ENCODE measurements at regions not wholly inside any gene's neighbourhood (a gene's known extent, or its start where the extent isn't known, plus 50 kb on each side); places are given as distances from the start of the nearest gene placed in this dataset.

DNA sequence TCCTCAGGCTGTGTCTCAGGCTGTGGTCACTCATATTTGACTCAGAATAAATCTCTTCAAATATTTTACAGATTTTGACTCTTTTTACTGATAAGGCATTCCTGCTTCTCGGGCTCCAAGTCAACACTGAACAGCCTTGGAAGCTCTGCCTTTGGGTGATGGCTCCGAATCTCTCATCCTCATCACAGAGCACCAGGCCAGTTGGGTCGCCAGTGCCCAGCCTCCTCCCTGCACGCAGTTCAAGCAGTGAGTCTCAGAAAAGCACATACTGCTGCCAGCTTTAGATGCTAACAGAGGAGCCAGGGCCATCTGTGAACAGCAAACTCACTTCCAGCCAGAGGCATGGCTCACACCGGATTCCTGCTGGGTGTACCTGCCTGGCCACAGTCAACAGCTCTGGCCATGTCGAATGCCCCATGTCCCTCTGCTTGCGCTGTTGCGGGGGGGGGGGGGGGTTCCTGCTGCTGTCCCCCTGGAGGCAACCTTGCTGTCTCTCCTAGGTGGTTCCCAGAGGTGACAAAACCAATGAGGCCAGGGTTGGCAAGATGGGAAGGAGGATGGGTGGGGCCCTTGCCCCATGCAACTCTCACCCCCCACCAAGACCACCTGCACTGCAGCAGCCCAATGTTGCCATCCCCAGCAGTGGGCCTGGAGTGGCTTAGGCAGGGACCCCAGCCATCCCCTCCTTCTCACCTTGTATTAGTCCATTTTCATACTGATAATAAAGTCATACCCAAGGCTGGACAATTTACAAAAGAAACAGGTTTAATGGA is 248.8 kb downstream of the ERMARD start:
- DNase-seq: no peak
- no peak overlapping the region for H2AFZ ChIP-seq (ENCODE audit: insufficient read depth, low read length, poor library complexity)
- H3K36me3 ChIP-seq (ENCODE audit: control insufficient read depth in 1 of 2, insufficient read depth in 2 of 2, low read length in 2 of 2): no peaks in the 10 kb centered on the region
- no peak overlapping the region for H3K27ac ChIP-seq (ENCODE audit: low read depth, low read length)
- no peak overlapping the region for H3K18ac ChIP-seq (ENCODE audit: low read length)
- H2BK5ac ChIP-seq (ENCODE audit: low read depth, low read length, poor library complexity): no peak overlapping the region
- no peak overlapping the region for H2AK5ac ChIP-seq (ENCODE audit: low read length)
- H3K79me1 ChIP-seq (ENCODE audit: low read length): no peaks in the 10 kb centered on the region
- peaks cover 23% of the 10 kb centered on the region for H3K9me3 ChIP-seq (ENCODE audit: insufficient read depth, low read depth, low read length)
- H3K4me3 ChIP-seq (ENCODE audit: low read depth, low read length): no peak overlapping the region
- WGBS (ENCODE audit: extremely low coverage, insufficient coverage, insufficient read length): no CpG with 5 or more reads among the region's 8 CpGs
- no peak overlapping the region for H3K4me2 ChIP-seq (ENCODE audit: low read length)
- no peak overlapping the region for H4K91ac ChIP-seq (ENCODE audit: low read depth, low read length)
- no peaks in the 10 kb centered on the region for H3K79me2 ChIP-seq (ENCODE audit: control insufficient read depth, insufficient read depth, low read length, poor library complexity)
- H3K4me1 ChIP-seq (ENCODE audit: control insufficient read depth in 1 of 2, insufficient read depth in 2 of 2, low read length in 2 of 2): peaks cover 0 to 5% of the 10 kb centered on the region in 2 experiments
- no peaks in the 10 kb centered on the region for H3K27me3 ChIP-seq (ENCODE audit: insufficient read depth, low read length)
- no peak overlapping the region for H3K14ac ChIP-seq (ENCODE audit: low read length)
- no peak overlapping the region for H3K23ac ChIP-seq (ENCODE audit: low read length)
- H2BK12ac ChIP-seq (ENCODE audit: low read length): no peak overlapping the region
- H4K12ac ChIP-seq (ENCODE audit: low read depth, low read length): no peak overlapping the region
- no peak overlapping the region for H3K4ac ChIP-seq (ENCODE audit: low read depth, low read length)
- H2BK120ac ChIP-seq (ENCODE audit: insufficient read depth, low read length, poor library complexity): no peak overlapping the region
- no peak overlapping the region for H3K9ac ChIP-seq (ENCODE audit: low read length)
- H4K8ac ChIP-seq (ENCODE audit: low read depth, low read length): no peak overlapping the region

GRCh38 chr6:169999367-169999766 is 247.9 kb downstream of the ERMARD start:
- no peak overlapping the region for H3K14ac ChIP-seq (ENCODE audit: low read length)
- no peak overlapping the region for H3K4ac ChIP-seq (ENCODE audit: low read depth, low read length)
- no CpG with 5 or more reads among the region's 7 CpGs for WGBS (ENCODE audit: extremely low coverage, insufficient coverage, insufficient read length)

GRCh38 chr6:169998457-169998856 is 247.0 kb downstream of the ERMARD start:
- H3K79me1 ChIP-seq (ENCODE audit: low read length): no peaks in the 10 kb centered on the region
- no peak overlapping the region for H3K14ac ChIP-seq (ENCODE audit: low read length)
- H3K27ac ChIP-seq (ENCODE audit: low read depth, low read length): no peak overlapping the region
- H3K18ac ChIP-seq (ENCODE audit: low read length): no peak overlapping the region
- H3K4me1 ChIP-seq (ENCODE audit: control insufficient read depth in 1 of 2, insufficient read depth in 2 of 2, low read length in 2 of 2): peaks cover 0 to 5% of the 10 kb centered on the region in 2 experiments
- no peak overlapping the region for H2AK5ac ChIP-seq (ENCODE audit: low read length)
- H3K9ac ChIP-seq (ENCODE audit: low read length): no peak overlapping the region
- H2BK12ac ChIP-seq (ENCODE audit: low read length): no peak overlapping the region
- no peak overlapping the region for H4K8ac ChIP-seq (ENCODE audit: low read depth, low read length)
- no peak overlapping the region for H4K91ac ChIP-seq (ENCODE audit: low read depth, low read length)
- H3K4ac ChIP-seq (ENCODE audit: low read depth, low read length): no peak overlapping the region
- DNase-seq: no peak
- H3K4me2 ChIP-seq (ENCODE audit: low read length): no peak overlapping the region
- H3K27me3 ChIP-seq (ENCODE audit: insufficient read depth, low read length): no peaks in the 10 kb centered on the region
- no peak overlapping the region for H2BK120ac ChIP-seq (ENCODE audit: insufficient read depth, low read length, poor library complexity)
- H4K12ac ChIP-seq (ENCODE audit: low read depth, low read length): no peak overlapping the region
- H3K4me3 ChIP-seq (ENCODE audit: low read depth, low read length): peak overlapping the region; percentile 1
- no peak overlapping the region for H3K23ac ChIP-seq (ENCODE audit: low read length)
- no peaks in the 10 kb centered on the region for H3K36me3 ChIP-seq (ENCODE audit: control insufficient read depth in 1 of 2, insufficient read depth in 2 of 2, low read length in 2 of 2)
- no peaks in the 10 kb centered on the region for H3K79me2 ChIP-seq (ENCODE audit: control insufficient read depth, insufficient read depth, low read length, poor library complexity)
- H2BK5ac ChIP-seq (ENCODE audit: low read depth, low read length, poor library complexity): no peak overlapping the region
- peaks cover 16% of the 10 kb centered on the region for H3K9me3 ChIP-seq (ENCODE audit: insufficient read depth, low read depth, low read length)
- H2AFZ ChIP-seq (ENCODE audit: insufficient read depth, low read length, poor library complexity): no peak overlapping the region
- WGBS (ENCODE audit: extremely low coverage, insufficient coverage, insufficient read length): no CpG with 5 or more reads among the region's 7 CpGs

More at GRCh38 chr6:169999367-169999766, 247.9 kb downstream of the ERMARD start:
- DNase-seq: no peak
- H3K79me2 ChIP-seq (ENCODE audit: control insufficient read depth, insufficient read depth, low read length, poor library complexity): no peaks in the 10 kb centered on the region
- no peak overlapping the region for H3K23ac ChIP-seq (ENCODE audit: low read length)
- no peak overlapping the region for H2BK5ac ChIP-seq (ENCODE audit: low read depth, low read length, poor library complexity)
- H4K12ac ChIP-seq (ENCODE audit: low read depth, low read length): no peak overlapping the region
- no peak overlapping the region for H3K9ac ChIP-seq (ENCODE audit: low read length)
- H3K4me3 ChIP-seq (ENCODE audit: low read depth, low read length): no peak overlapping the region
- H3K9me3 ChIP-seq (ENCODE audit: insufficient read depth, low read depth, low read length): peaks cover 18% of the 10 kb centered on the region
- H2AFZ ChIP-seq (ENCODE audit: insufficient read depth, low read length, poor library complexity): no peak overlapping the region
- H2AK5ac ChIP-seq (ENCODE audit: low read length): no peak overlapping the region
- no peaks in the 10 kb centered on the region for H3K79me1 ChIP-seq (ENCODE audit: low read length)
- H4K8ac ChIP-seq (ENCODE audit: low read depth, low read length): no peak overlapping the region
- no peak overlapping the region for H2BK12ac ChIP-seq (ENCODE audit: low read length)
- no peaks in the 10 kb centered on the region for H3K36me3 ChIP-seq (ENCODE audit: control insufficient read depth in 1 of 2, insufficient read depth in 2 of 2, low read length in 2 of 2)
- H3K4me1 ChIP-seq (ENCODE audit: control insufficient read depth in 1 of 2, insufficient read depth in 2 of 2, low read length in 2 of 2): peaks cover 0 to 5% of the 10 kb centered on the region in 2 experiments
- H3K4me2 ChIP-seq (ENCODE audit: low read length): no peak overlapping the region
- no peak overlapping the region for H3K18ac ChIP-seq (ENCODE audit: low read length)
- no peak overlapping the region for H2BK120ac ChIP-seq (ENCODE audit: insufficient read depth, low read length, poor library complexity)
- H3K27ac ChIP-seq (ENCODE audit: low read depth, low read length): no peak overlapping the region
- no peak overlapping the region for H4K91ac ChIP-seq (ENCODE audit: low read depth, low read length)
- H3K27me3 ChIP-seq (ENCODE audit: insufficient read depth, low read length): no peaks in the 10 kb centered on the region

DNA sequence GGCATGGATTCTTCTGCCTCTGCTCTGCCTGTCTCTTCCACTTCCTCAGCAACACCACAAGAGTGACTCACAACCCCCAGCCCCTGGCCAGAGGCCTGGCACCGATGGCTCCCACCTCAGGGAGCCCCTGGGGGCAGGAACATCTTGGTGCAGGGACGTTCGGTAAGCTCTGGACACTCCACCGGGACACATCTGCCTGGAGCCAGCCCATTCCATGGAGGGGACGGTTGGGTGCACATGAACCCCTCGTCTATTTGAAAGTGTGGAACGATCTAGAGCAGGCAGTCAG is 246.5 kb downstream of the ERMARD start:
- Histone ChIP-seq H3K4me2 (ENCODE audit: low read length) (no peak overlapping the region), H3K4me1 (ENCODE audit: control insufficient read depth in 1 of 2, insufficient read depth in 2 of 2, low read length in 2 of 2) (peaks cover under 1 to 6% of the 10 kb centered on the region in 2 experiments), H3K4ac (ENCODE audit: low read depth, low read length) (no peak overlapping the region), H3K18ac (ENCODE audit: low read length) (no peak overlapping the region), H3K14ac (ENCODE audit: low read length) (no peak overlapping the region), H2BK120ac (ENCODE audit: insufficient read depth, low read length, poor library complexity) (no peak overlapping the region), H3K27me3 (ENCODE audit: insufficient read depth, low read length) (no peaks in the 10 kb centered on the region), H3K23ac (ENCODE audit: low read length) (no peak overlapping the region), H4K8ac (ENCODE audit: low read depth, low read length) (no peak overlapping the region), H4K12ac (ENCODE audit: low read depth, low read length) (no peak overlapping the region), H4K91ac (ENCODE audit: low read depth, low read length) (no peak overlapping the region), H2AK5ac (ENCODE audit: low read length) (no peak overlapping the region), H2AFZ (ENCODE audit: insufficient read depth, low read length, poor library complexity) (no peak overlapping the region), H3K9ac (ENCODE audit: low read length) (no peak overlapping the region), H2BK12ac (ENCODE audit: low read length) (no peak overlapping the region), H2BK5ac (ENCODE audit: low read depth, low read length, poor library complexity) (no peak overlapping the region), H3K36me3 (ENCODE audit: control insufficient read depth in 1 of 2, insufficient read depth in 2 of 2, low read length in 2 of 2) (no peaks in the 10 kb centered on the region), H3K79me1 (ENCODE audit: low read length) (no peaks in the 10 kb centered on the region), H3K27ac (ENCODE audit: low read depth, low read length) (no peak overlapping the region), H3K79me2 (ENCODE audit: control insufficient read depth, insufficient read depth, low read length, poor library complexity) (no peaks in the 10 kb centered on the region), H3K4me3 (ENCODE audit: low read depth, low read length) (no peak overlapping the region), H3K9me3 (ENCODE audit: insufficient read depth, low read depth, low read length) (peaks cover 10% of the 10 kb centered on the region)
- DNase-seq: peak in 1 of 2 donors; percentile 20
- no CpG with 5 or more reads among the region's 7 CpGs for WGBS (ENCODE audit: extremely low coverage, insufficient coverage, insufficient read length)

Measured in trophoblast cell (in vitro differentiated cells and primary cell).